GM23338 (cell line): ENCODE measurements at regions not wholly inside any gene's neighbourhood (a gene's known extent, or its start where the extent isn't known, plus 50 kb on each side); places are given as distances from the start of the nearest gene placed in this dataset.

Source experiments
- ATAC-seq: fragments of 200-7000 bp; cut with Tn5 transposase; 3 replicates; pipeline ENCODE4 v1.9.1; 2020
- DNase-seq: peaks from one replicate; pipeline ENCODE4 v3.0.0-alpha.2; 2015; ENCODE audit warnings: low spot score
- H2AFZ ChIP-seq: fragments of 200-600 bp; sonication (generic); 2 replicates; pipeline ENCODE4 v1.8.0; 2016; ENCODE audit warnings: antibody characterized with exemption, mild to moderate bottlenecking, moderate library complexity
- H3F3A ChIP-seq: fragments of 200-600 bp; sonication (generic); replicated peaks from 2 replicates; pipeline ENCODE4 v1.8.0; 2017; ENCODE audit warnings: antibody characterized with exemption, mixed run types, low read depth
- H3K27ac ChIP-seq: fragments of 200-600 bp; sonication (generic); 2 replicates; pipeline ENCODE4 v1.6.1; 2016; ENCODE audit warnings: low read depth
- H3K27me3 ChIP-seq: fragments of 200-600 bp; sonication (generic); 2 replicates; pipeline ENCODE4 v1.8.0; 2016; ENCODE audit warnings: mild to moderate bottlenecking, mixed run types, moderate library complexity; ENCODE audit not compliant: insufficient read depth
- H3K36me3 ChIP-seq: fragments of 200-600 bp; sonication (generic); 2 replicates; pipeline ENCODE4 v1.8.0; 2016; ENCODE audit warnings: mild to moderate bottlenecking; ENCODE audit not compliant: insufficient read depth
- H3K4me1 ChIP-seq: fragments of 200-600 bp; sonication (generic); 2 replicates; pipeline ENCODE4 v1.8.0; 2016; ENCODE audit warnings: mild to moderate bottlenecking, moderate library complexity; ENCODE audit not compliant: insufficient read depth
- H3K4me2 ChIP-seq: fragments of 200-600 bp; sonication (generic); 2 replicates; pipeline ENCODE4 v1.7.1; 2017; ENCODE audit warnings: mixed run types
- H3K4me3 ChIP-seq: fragments of 200-600 bp; sonication (generic); 2 replicates; pipeline ENCODE4 v1.6.1; 2016; ENCODE audit warnings: mixed run types
- H3K79me2 ChIP-seq: fragments of 200-600 bp; sonication (generic); replicated peaks from 2 replicates; pipeline ENCODE4 v1.8.0; 2017; ENCODE audit warnings: mild to moderate bottlenecking; ENCODE audit not compliant: insufficient read depth
- H3K9me2 ChIP-seq: fragments of 200-600 bp; sonication (generic); 2 replicates; pipeline ENCODE4 v1.8.0; 2017; ENCODE audit not compliant: insufficient read depth
- H4K20me1 ChIP-seq: fragments of 200-600 bp; sonication (generic); replicated peaks from 2 replicates; pipeline ENCODE4 v1.8.0; 2017; ENCODE audit warnings: mild to moderate bottlenecking; ENCODE audit not compliant: insufficient read depth
- H3K27ac Mint-ChIP-seq: 2 replicates; pipeline ENCODE4 v1.8.0; 2020; ENCODE audit warnings: inconsistent platforms, mild to moderate bottlenecking, moderate library complexity, mixed read lengths
- H3K27me3 Mint-ChIP-seq: 3 replicates; pipeline ENCODE4 v1.8.0; 2022; ENCODE audit warnings: low read depth, mild to moderate bottlenecking, moderate library complexity, mixed read lengths, inconsistent platforms; ENCODE audit not compliant: insufficient read depth, poor library complexity
- H3K36me3 Mint-ChIP-seq: 3 replicates; pipeline ENCODE4 v1.8.0; 2021; ENCODE audit warnings: low read depth, mild to moderate bottlenecking, inconsistent platforms, moderate library complexity, mixed read lengths
- H3K4me1 Mint-ChIP-seq: 3 replicates; pipeline ENCODE4 v1.8.0; 2020; ENCODE audit warnings: mild to moderate bottlenecking, inconsistent platforms, mixed read lengths
- H3K4me3 Mint-ChIP-seq: 3 replicates; pipeline ENCODE4 v1.8.0; 2021; ENCODE audit warnings: moderate library complexity, mild to moderate bottlenecking, inconsistent platforms, mixed read lengths
- H3K9me3 Mint-ChIP-seq: 3 replicates; pipeline ENCODE4 v1.8.0; 2020; ENCODE audit warnings: moderate library complexity, mild to moderate bottlenecking, inconsistent platforms, mixed read lengths
- CREB1 ChIP-seq: fragments of 250-450 bp; sonication (Bioruptor Pico); IDR thresholded peaks from 2 replicates; pipeline ENCODE4 v1.5.0; 2020; ENCODE audit warnings: low read depth, mild to moderate bottlenecking, moderate library complexity
- CTCF ChIP-seq, 2 experiments: fragments of 200-600 bp in 1 of 2; sonication (generic) in 1 of 2; conservative IDR thresholded peaks; 2 replicates each; pipeline versions ENCODE4 v1.5.1 to v1.6.1; 2016 to 2017; ENCODE audit warnings: antibody characterized with exemption in 2 of 2, low read depth in 2 of 2, mild to moderate bottlenecking in 2 of 2, moderate library complexity in 1 of 2
- EZH2 ChIP-seq: fragments of 200-600 bp; sonication (generic); IDR thresholded peaks from one replicate; pipeline ENCODE4 v1.8.0; 2017; ENCODE audit warnings: antibody characterized with exemption, mild to moderate bottlenecking, low read depth; ENCODE audit not compliant: unreplicated experiment
- EZH2phosphoT487 ChIP-seq: fragments of 200-600 bp; sonication (generic); IDR thresholded peaks from one replicate; pipeline ENCODE4 v1.8.1; 2018; ENCODE audit warnings: antibody characterized with exemption; ENCODE audit not compliant: unreplicated experiment
- JUNB ChIP-seq: IDR thresholded peaks from one replicate; pipeline ENCODE4 v1.6.1; 2016; ENCODE audit warnings: antibody characterized with exemption; ENCODE audit not compliant: unreplicated experiment
- NANOG ChIP-seq: IDR thresholded peaks from 2 replicates; pipeline ENCODE4 v1.6.1; 2016; ENCODE audit warnings: antibody characterized with exemption, borderline replicate concordance
- POLR2AphosphoS5 ChIP-seq: IDR thresholded peaks from 2 replicates; pipeline ENCODE4 v1.6.1; 2016; ENCODE audit warnings: antibody characterized with exemption, low read depth
- REST ChIP-seq: IDR thresholded peaks from one replicate; pipeline ENCODE4 v1.6.1; 2018; ENCODE audit warnings: antibody characterized with exemption; ENCODE audit not compliant: unreplicated experiment
- STAT1 ChIP-seq: IDR thresholded peaks from one replicate; pipeline ENCODE4 v1.6.1; 2016; ENCODE audit warnings: antibody characterized with exemption; ENCODE audit not compliant: unreplicated experiment
- ZNF331 ChIP-seq: fragments of 250-450 bp; sonication (Bioruptor Pico); IDR thresholded peaks from 2 replicates; pipeline ENCODE4 v1.5.0; 2020; ENCODE audit warnings: low read depth, mild to moderate bottlenecking, moderate library complexity
- ZNF462 ChIP-seq: fragments of 250-450 bp; sonication (Bioruptor Pico); IDR thresholded peaks from 2 replicates; pipeline ENCODE4 v1.5.0; 2020; ENCODE audit warnings: mild to moderate bottlenecking, moderate library complexity

- Mint-ChIP-seq H3K27me3 (peaks cover 2% of the 10 kb centered on the region), H3K4me3 (no peak overlapping the region)
- no peak for ATAC-seq
These were observed 153.4 kb downstream of the FAXC start for GRCh38 chr6:99195986-99196655.

More at GRCh38 chr6:99195986-99196655, 153.4 kb downstream of the FAXC start:
- Histone ChIP-seq H3K36me3 (no peaks in the 10 kb centered on the region), H3K27ac (no peak overlapping the region), H3K79me2 (no peaks in the 10 kb centered on the region), H3K4me2 (no peak overlapping the region), H3K9me2 (peaks cover 17% of the 10 kb centered on the region; the same call in 1 of the 2 replicates), H4K20me1 (no peaks in the 10 kb centered on the region), H3F3A (no peaks in the 10 kb centered on the region), H3K27me3 (no peaks in the 10 kb centered on the region), H3K4me1 (no peaks in the 10 kb centered on the region), H3K4me3 (no peak overlapping the region), H2AFZ (no peak overlapping the region)
- Mint-ChIP-seq H3K9me3 (peaks cover 13% of the 10 kb centered on the region; the same call in 2 of the 3 replicates), H3K27ac (no peak overlapping the region), H3K4me1 (no peaks in the 10 kb centered on the region), H3K36me3 (no peaks in the 10 kb centered on the region)
- TF ChIP-seq ZNF331 (CRISPR knock-in tag) (no peak), ZNF462 (no peak), EZH2phosphoT487 (no peak), REST (no peak), STAT1 (no peak), POLR2AphosphoS5 (no peak), EZH2 (no peak), CREB1 (no peak), CTCF (conservative IDR thresholded peaks at IDR 0.05; ENCODE audit: low read depth in 2 of 2) (no peak), NANOG (no peak), JUNB (no peak)
- no peak for DNase-seq
